ENCODE measurements at regions not wholly inside any gene's neighbourhood (a gene's known extent, or its start where the extent isn't known, plus 50 kb on each side); places are given as distances from the start of the nearest gene placed in this dataset.

- no peak overlapping the region for H3K4me3 ChIP-seq
- no peaks in the 10 kb centered on the region for H3K36me3 ChIP-seq
- intact Hi-C loops (cut with DNase I; ENCODE audit: low total_unique reads): no loop called here
- H3K9me3 ChIP-seq: peaks cover 0 to 26% (median 10%) of the 10 kb centered on the region in 8 donors
- WGBS, 5 donors: 84 to 88% (median 86%) methylated on average over 2 of the region's 2 CpGs
- H3K4me1 ChIP-seq: no peaks in the 10 kb centered on the region
- H3K27ac ChIP-seq: no peak overlapping the region
- H3K27me3 ChIP-seq (replicated peaks in 1 of 7): no peaks in the 10 kb centered on the region
- no peak for TF ChIP-seq POLR2AphosphoS5 (IDR thresholded peaks at IDR 0.05)
- TF ChIP-seq POLR2A (IDR thresholded peaks at IDR 0.05): no peak
- no peak for DNase-seq
These were observed 454.9 kb downstream of the LRIG3 start for GRCh38 chr12:58465418-58465817.

GRCh38 chr12:58470266-58471010 lies 449.9 kb downstream of the LRIG3 start:
- TF ChIP-seq POLR2AphosphoS5 (IDR thresholded peaks at IDR 0.05): no peak
- TF ChIP-seq POLR2A (IDR thresholded peaks at IDR 0.05): no peak
- no peak for TF ChIP-seq CTCF (IDR thresholded peaks at IDR 0.05 in 8 of 11, conservative IDR thresholded peaks at IDR 0.05 in 3 of 11)

GRCh38 chr12:58479401-58479800 lies 440.9 kb downstream of the LRIG3 start:
- intact Hi-C loops (cut with DNase I; ENCODE audit: low total_unique reads): no loop called here
- DNase-seq: no peak
- Histone ChIP-seq H3K27me3 (replicated peaks in 1 of 7) (no peaks in the 10 kb centered on the region), H3K36me3 (no peaks in the 10 kb centered on the region), H3K27ac (no peak overlapping the region), H3K4me1 (no peaks in the 10 kb centered on the region), H3K9me3 (no peaks in the 10 kb centered on the region), H3K4me3 (no peak overlapping the region)
- no peak for TF ChIP-seq POLR2A (IDR thresholded peaks at IDR 0.05)

More at GRCh38 chr12:58470266-58471010, 449.9 kb downstream of the LRIG3 start:
- no peaks in the 10 kb centered on the region for H3K36me3 ChIP-seq
- H3K27ac ChIP-seq: no peak overlapping the region
- no peaks in the 10 kb centered on the region for H3K4me1 ChIP-seq
- peaks cover 0 to 26% (median 10%) of the 10 kb centered on the region in 8 donors for H3K9me3 ChIP-seq
- no peaks in the 10 kb centered on the region for H3K27me3 ChIP-seq (replicated peaks in 1 of 7)
- H3K4me3 ChIP-seq: no peak overlapping the region
- intact Hi-C loops (cut with DNase I; ENCODE audit: low total_unique reads): no loop called here
- no peak for DNase-seq
- 39 to 67% (median 50%) methylated on average over 1 of the region's 1 CpG for WGBS, 5 donors

GRCh38 chr12:58481811-58482210 lies 438.5 kb downstream of the LRIG3 start:
- DNase-seq: no peak
- Histone ChIP-seq H3K27ac (no peak overlapping the region), H3K9me3 (no peaks in the 10 kb centered on the region), H3K4me3 (no peak overlapping the region), H3K27me3 (replicated peaks in 1 of 7) (no peaks in the 10 kb centered on the region), H3K4me1 (no peaks in the 10 kb centered on the region), H3K36me3 (no peaks in the 10 kb centered on the region)
- WGBS, 5 donors: 34 to 44% (median 35%) methylated on average over 3 of the region's 3 CpGs
- TF ChIP-seq POLR2A (IDR thresholded peaks at IDR 0.05): no peak
- no peak for TF ChIP-seq POLR2AphosphoS5 (IDR thresholded peaks at IDR 0.05)
- TF ChIP-seq CTCF (IDR thresholded peaks at IDR 0.05 in 8 of 11, conservative IDR thresholded peaks at IDR 0.05 in 3 of 11): no peak
- intact Hi-C loops (cut with DNase I; ENCODE audit: low total_unique reads): no loop called here

DNA sequence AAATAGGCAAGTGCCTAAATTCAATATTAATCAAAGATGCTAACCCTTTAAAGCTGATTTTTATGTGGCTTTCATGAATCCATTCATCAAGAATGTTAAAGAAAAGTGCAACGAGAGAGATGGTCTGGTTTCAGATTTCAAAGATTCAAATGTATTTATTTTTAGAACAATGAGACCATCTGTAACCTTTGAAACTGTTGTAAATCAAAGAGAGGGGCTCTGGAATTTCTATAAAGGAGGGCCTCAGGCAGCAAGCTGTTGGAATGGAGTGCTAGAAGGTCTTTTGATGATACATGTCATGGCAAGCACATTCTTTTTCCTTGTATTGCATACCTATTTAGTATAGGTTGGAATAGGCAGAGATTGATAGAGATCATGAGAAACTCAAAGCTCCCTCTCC lies 433.0 kb downstream of the LRIG3 start:
- H3K9me3 ChIP-seq: no peaks in the 10 kb centered on the region
- H3K27ac ChIP-seq: no peak overlapping the region
- WGBS, 5 donors: 16 to 37% (median 24%) methylated on average over 1 of the region's 1 CpG
- intact Hi-C loops (cut with DNase I; ENCODE audit: low total_unique reads): no loop called here
- no peaks in the 10 kb centered on the region for H3K27me3 ChIP-seq (replicated peaks in 1 of 7)
- DNase-seq: no peak
- no peaks in the 10 kb centered on the region for H3K4me1 ChIP-seq
- H3K36me3 ChIP-seq: no peaks in the 10 kb centered on the region
- TF ChIP-seq POLR2A (IDR thresholded peaks at IDR 0.05): no peak
- no peak for TF ChIP-seq POLR2AphosphoS5 (IDR thresholded peaks at IDR 0.05)
- TF ChIP-seq CTCF (IDR thresholded peaks at IDR 0.05 in 8 of 11, conservative IDR thresholded peaks at IDR 0.05 in 3 of 11): no peak
- H3K4me3 ChIP-seq: no peak overlapping the region

Data from spleen (tissue), 11 donors.